Lower leg skin (tissue), 4 donors: ENCODE measurements at regions not wholly inside any gene's neighbourhood (a gene's known extent, or its start where the extent isn't known, plus 50 kb on each side); places are given as distances from the start of the nearest gene placed in this dataset.

Experiments used
- DNase-seq, 2 donors: peaks; one replicate each; pipeline ENCODE4 v3.0.0-alpha.2; 2019; ENCODE audit warnings: low spot score in 2 of 2
- H3K4me3 ChIP-seq: fragments of 200-600 bp; sonication (generic); 2 replicates; pipeline ENCODE4 v1.5.1; 2017; ENCODE audit warnings: mild to moderate bottlenecking, low read depth; ENCODE audit not compliant: poor library complexity, severe bottlenecking
- CTCF ChIP-seq, 3 donors: fragments of 450-650 bp; IDR thresholded peaks; one replicate each; pipeline ENCODE4 v1.5.1; 2016; ENCODE audit warnings: antibody characterized with exemption in 3 of 3, mild to moderate bottlenecking in 3 of 3, moderate library complexity in 2 of 3
- POLR2A ChIP-seq, 2 donors: fragments of 450-650 bp; IDR thresholded peaks; one replicate each; pipeline ENCODE4 v1.6.1; 2016 to 2017; ENCODE audit warnings: antibody characterized with exemption in 2 of 2, mild to moderate bottlenecking in 1 of 2, moderate library complexity in 1 of 2
- WGBS, 2 donors: methylation state at CpG; one replicate each; pipeline ENCODE4 v1.1.5; 2018; 5-methylcytosine and 5-hydroxymethylcytosine counted together
- intact Hi-C: fragments of 100-400 bp; cut with DNase I; formaldehyde crosslinking; loops from one replicate; pipeline ENCODE4 v1.15.0; 2023; ENCODE audit warnings: low total_unique reads

- 26 to 31% methylated on average over 2 of the region's 2 CpGs for WGBS, 2 donors
- no peak for DNase-seq
- intact Hi-C loops: no loop called here
- TF ChIP-seq CTCF (IDR thresholded peaks at IDR 0.05) (no peak), POLR2A (IDR thresholded peaks at IDR 0.05) (no peak)
- H3K4me3 ChIP-seq: no peak overlapping the region
Observed at GRCh38 chr6:156125844-156126243, 651.3 kb upstream of the ARID1B start.

GRCh38 chr6:156123731-156124130 is 653.4 kb upstream of the ARID1B start:
- intact Hi-C loops: no loop called here
- DNase-seq: no peak
- WGBS, 2 donors: 85 to 90% methylated on average over 5 of the region's 5 CpGs
- no peak overlapping the region for H3K4me3 ChIP-seq
- TF ChIP-seq CTCF (IDR thresholded peaks at IDR 0.05) (no peak), POLR2A (IDR thresholded peaks at IDR 0.05) (no peak)

- WGBS, 2 donors: 77 to 89% methylated on average over 6 of the region's 6 CpGs
- intact Hi-C loops: no loop called here
- no peak overlapping the region for H3K4me3 ChIP-seq
- DNase-seq: no peak
- no peak for TF ChIP-seq CTCF (IDR thresholded peaks at IDR 0.05)
- no peak for TF ChIP-seq POLR2A (IDR thresholded peaks at IDR 0.05)
Observed at GRCh38 chr6:156121973-156122372, 655.2 kb upstream of the ARID1B start.

- TF ChIP-seq POLR2A (IDR thresholded peaks at IDR 0.05): no peak
- TF ChIP-seq CTCF (IDR thresholded peaks at IDR 0.05): no peak
- DNase-seq: no peak
- H3K4me3 ChIP-seq: no peak overlapping the region
- intact Hi-C loops: no loop called here
- 83 to 88% methylated on average over 3 of the region's 3 CpGs for WGBS, 2 donors
Observed at GRCh38 chr6:156114541-156114940, 658.9 kb upstream of the NOX3 start.

- no peak overlapping the region for H3K4me3 ChIP-seq
- TF ChIP-seq POLR2A (IDR thresholded peaks at IDR 0.05) (no peak), CTCF (IDR thresholded peaks at IDR 0.05) (no peak)
- no peak for DNase-seq
- WGBS, 2 donors: 84 to 85% methylated on average over 3 of the region's 3 CpGs
- intact Hi-C loops: no loop called here
Observed at GRCh38 chr6:156113631-156114030, 658.0 kb upstream of the NOX3 start.

GRCh38 chr6:156111913-156112312 is 656.3 kb upstream of the NOX3 start:
- no peak overlapping the region for H3K4me3 ChIP-seq
- 85 to 89% methylated on average over 10 of the region's 10 CpGs for whole genome bisulfite sequencing, 2 donors
- intact Hi-C loops: no loop called here
- no peak for TF ChIP-seq POLR2A (IDR thresholded peaks at IDR 0.05)
- TF ChIP-seq CTCF (IDR thresholded peaks at IDR 0.05): no peak
- no peak for DNase-seq
